Lower lobe of right lung (tissue), 2 donors: ENCODE measurements at regions not wholly inside any gene's neighbourhood (a gene's known extent, or its start where the extent isn't known, plus 50 kb on each side); places are given as distances from the start of the nearest gene placed in this dataset.

ENCODE experiments used
- ATAC-seq, 2 donors: fragments of 200-7000 bp; cut with Tn5 transposase; one replicate each; pipeline ENCODE4 v1.9.1; 2020 to 2022; ENCODE audit warnings: mild to moderate bottlenecking in 2 of 2, moderate library complexity in 2 of 2
- DNase-seq: peaks from one replicate; pipeline ENCODE4 v3.0.0-alpha.2; 2020
- H3K27ac ChIP-seq: fragments of 200-600 bp; one replicate; pipeline ENCODE4 v1.8.0; 2022
- H3K27me3 ChIP-seq: fragments of 200-600 bp; one replicate; pipeline ENCODE4 v1.8.0; 2022; ENCODE audit warnings: low read depth
- H3K36me3 ChIP-seq: fragments of 200-600 bp; one replicate; pipeline ENCODE4 v1.8.0; 2022; ENCODE audit warnings: mild to moderate bottlenecking
- H3K4me1 ChIP-seq: fragments of 200-600 bp; one replicate; pipeline ENCODE4 v1.8.0; 2022
- H3K4me3 ChIP-seq: fragments of 200-600 bp; one replicate; pipeline ENCODE4 v1.8.0; 2022; ENCODE audit warnings: mild to moderate bottlenecking
- H3K9me3 ChIP-seq: fragments of 200-600 bp; one replicate; pipeline ENCODE4 v1.8.0; 2022
- intact Hi-C: fragments of 100-400 bp; cut with DNase I; formaldehyde crosslinking; loops from one replicate; pipeline ENCODE4 v1.11.0; 2022
- TF ChIP-seq, protein P1 (sequence below): fragments of 200-600 bp; IDR thresholded peaks from one replicate; pipeline ENCODE4 v1.8.0; 2022; ENCODE audit warnings: antibody characterized with exemption, mild to moderate bottlenecking
- donor health status: DM: no; HTN: yes; CAD: no; lungs with severe emphysema.

DNA sequence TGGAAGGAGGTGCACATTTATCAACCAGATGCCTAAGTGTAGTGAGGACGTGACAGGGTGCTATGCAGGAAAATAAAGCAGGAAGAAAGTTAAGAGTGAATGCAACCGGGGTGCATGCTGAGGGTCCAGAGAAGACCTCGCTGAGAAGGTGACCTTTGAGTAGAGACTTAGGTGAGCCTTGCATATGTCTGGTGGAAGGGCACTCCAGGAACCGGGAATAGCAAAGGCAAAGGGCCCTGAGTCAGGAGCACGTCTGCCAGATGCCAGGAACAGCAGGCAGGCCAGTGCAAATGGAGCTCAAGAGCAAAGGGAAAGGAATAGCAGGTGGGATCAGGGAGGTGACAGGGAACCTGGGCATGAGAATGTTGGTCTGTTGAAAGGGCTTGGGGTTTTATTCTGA, 445.5 kb downstream of the PREX1 start:
- no peaks in the 10 kb centered on the region for H3K36me3 ChIP-seq
- no peak for DNase-seq
- no peaks in the 10 kb centered on the region for H3K4me1 ChIP-seq
- no peak overlapping the region for H3K27ac ChIP-seq
- ATAC-seq = no peak
- peaks cover 5% of the 10 kb centered on the region for H3K27me3 ChIP-seq
- TF ChIP-seq, protein P1, sequence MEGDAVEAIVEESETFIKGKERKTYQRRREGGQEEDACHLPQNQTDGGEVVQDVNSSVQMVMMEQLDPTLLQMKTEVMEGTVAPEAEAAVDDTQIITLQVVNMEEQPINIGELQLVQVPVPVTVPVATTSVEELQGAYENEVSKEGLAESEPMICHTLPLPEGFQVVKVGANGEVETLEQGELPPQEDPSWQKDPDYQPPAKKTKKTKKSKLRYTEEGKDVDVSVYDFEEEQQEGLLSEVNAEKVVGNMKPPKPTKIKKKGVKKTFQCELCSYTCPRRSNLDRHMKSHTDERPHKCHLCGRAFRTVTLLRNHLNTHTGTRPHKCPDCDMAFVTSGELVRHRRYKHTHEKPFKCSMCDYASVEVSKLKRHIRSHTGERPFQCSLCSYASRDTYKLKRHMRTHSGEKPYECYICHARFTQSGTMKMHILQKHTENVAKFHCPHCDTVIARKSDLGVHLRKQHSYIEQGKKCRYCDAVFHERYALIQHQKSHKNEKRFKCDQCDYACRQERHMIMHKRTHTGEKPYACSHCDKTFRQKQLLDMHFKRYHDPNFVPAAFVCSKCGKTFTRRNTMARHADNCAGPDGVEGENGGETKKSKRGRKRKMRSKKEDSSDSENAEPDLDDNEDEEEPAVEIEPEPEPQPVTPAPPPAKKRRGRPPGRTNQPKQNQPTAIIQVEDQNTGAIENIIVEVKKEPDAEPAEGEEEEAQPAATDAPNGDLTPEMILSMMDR = no peak
- intact Hi-C loops = no loop called here
- H3K9me3 ChIP-seq = no peaks in the 10 kb centered on the region
- no peak overlapping the region for H3K4me3 ChIP-seq

GRCh38 chr20:48381353-48382120, 446.3 kb downstream of the PREX1 start:
- Histone ChIP-seq H3K27ac (no peak overlapping the region), H3K4me1 (no peaks in the 10 kb centered on the region), H3K9me3 (no peaks in the 10 kb centered on the region), H3K27me3 (peaks cover 5% of the 10 kb centered on the region), H3K36me3 (no peaks in the 10 kb centered on the region), H3K4me3 (no peak overlapping the region)
- TF ChIP-seq, protein P1 = no peak
- no peak for DNase-seq
- intact Hi-C loops = no loop called here
- ATAC-seq = no peak

GRCh38 chr20:48380661-48381060, 447.1 kb downstream of the PREX1 start:
- Histone ChIP-seq H3K27me3 (peaks cover 5% of the 10 kb centered on the region), H3K9me3 (no peaks in the 10 kb centered on the region), H3K36me3 (no peaks in the 10 kb centered on the region), H3K4me3 (no peak overlapping the region), H3K4me1 (no peaks in the 10 kb centered on the region), H3K27ac (no peak overlapping the region)
- DNase-seq (no peak), ATAC-seq (no peak)
- TF ChIP-seq, protein P1 = no peak
- intact Hi-C loops = no loop called here

DNA sequence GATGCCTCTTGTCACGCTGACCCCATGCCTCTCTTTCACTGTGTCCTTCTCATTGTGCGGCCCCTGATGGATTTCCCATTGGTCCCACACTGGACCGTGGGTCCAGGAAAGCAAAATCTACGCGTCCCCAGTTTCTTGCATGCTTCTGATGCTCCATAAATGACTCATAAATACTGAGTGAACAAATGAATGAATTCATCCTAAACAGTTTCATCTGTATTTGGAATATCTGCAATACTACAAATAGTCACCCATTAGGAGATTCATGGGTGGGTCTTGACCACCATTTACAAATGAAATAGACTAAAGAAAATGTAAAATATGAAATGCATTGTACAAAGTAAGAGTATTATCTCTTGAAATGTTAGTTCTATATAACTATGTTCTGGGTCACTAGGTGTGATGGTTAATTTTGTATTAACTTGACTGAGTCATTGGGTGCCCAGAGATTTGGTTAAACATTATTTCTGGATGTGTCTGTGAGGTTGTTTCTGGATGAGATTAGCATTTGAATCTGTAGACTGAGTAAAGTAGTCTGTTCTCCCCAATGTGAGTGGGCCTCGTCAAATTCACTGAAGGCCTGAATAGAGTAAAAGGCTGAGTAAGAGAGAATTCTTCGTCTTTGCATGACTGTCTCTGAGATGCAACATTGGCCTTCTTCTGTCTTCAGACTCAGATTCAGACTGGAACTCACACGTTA, 448.7 kb downstream of the PREX1 start:
- no peaks in the 10 kb centered on the region for H3K36me3 ChIP-seq
- peaks cover under 1% of the 10 kb centered on the region for H3K4me1 ChIP-seq
- intact Hi-C loops = no loop called here
- ATAC-seq (no peak), DNase-seq (no peak)
- H3K27ac ChIP-seq = no peak overlapping the region
- H3K4me3 ChIP-seq = no peak overlapping the region
- H3K27me3 ChIP-seq = peaks cover 7% of the 10 kb centered on the region
- no peaks in the 10 kb centered on the region for H3K9me3 ChIP-seq
- TF ChIP-seq, protein P1 = no peak

DNA sequence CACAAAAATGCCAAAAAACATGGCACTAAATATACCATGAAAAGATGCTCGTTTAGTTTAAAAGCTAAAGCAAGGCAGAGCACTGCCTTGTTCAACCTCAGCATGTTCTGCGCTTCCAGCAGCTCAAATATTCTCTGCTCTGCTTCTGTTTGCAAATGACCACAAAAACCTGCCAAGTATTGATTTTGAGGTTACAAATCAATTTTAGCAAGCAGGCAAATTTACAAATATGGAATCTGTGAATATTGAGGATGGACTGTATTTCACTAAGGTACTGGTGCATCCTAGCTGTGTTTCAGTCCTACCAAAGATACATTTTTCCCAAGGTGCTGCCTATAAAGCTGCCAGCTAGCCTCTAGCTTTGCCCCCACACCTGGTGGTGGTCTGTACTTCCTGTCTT, 449.9 kb downstream of the PREX1 start:
- no peak overlapping the region for H3K27ac ChIP-seq
- DNase-seq (no peak), ATAC-seq (no peak)
- no peaks in the 10 kb centered on the region for H3K36me3 ChIP-seq
- no peaks in the 10 kb centered on the region for H3K9me3 ChIP-seq
- H3K4me1 ChIP-seq = peaks cover 3% of the 10 kb centered on the region
- intact Hi-C loops = no loop called here
- TF ChIP-seq, protein P1 = no peak
- peaks cover 9% of the 10 kb centered on the region for H3K27me3 ChIP-seq
- H3K4me3 ChIP-seq = no peak overlapping the region
